ENCODE measurements at regions not wholly inside any gene's neighbourhood (a gene's known extent, or its start where the extent isn't known, plus 50 kb on each side); places are given as distances from the start of the nearest gene placed in this dataset.

GRCh38 chr1:240682166-240682858 lies 70.4 kb upstream of the GREM2 start:
- no peak for DNase-seq (ENCODE audit: low read depth in 2 of 2)
- TF ChIP-seq, protein P1, sequence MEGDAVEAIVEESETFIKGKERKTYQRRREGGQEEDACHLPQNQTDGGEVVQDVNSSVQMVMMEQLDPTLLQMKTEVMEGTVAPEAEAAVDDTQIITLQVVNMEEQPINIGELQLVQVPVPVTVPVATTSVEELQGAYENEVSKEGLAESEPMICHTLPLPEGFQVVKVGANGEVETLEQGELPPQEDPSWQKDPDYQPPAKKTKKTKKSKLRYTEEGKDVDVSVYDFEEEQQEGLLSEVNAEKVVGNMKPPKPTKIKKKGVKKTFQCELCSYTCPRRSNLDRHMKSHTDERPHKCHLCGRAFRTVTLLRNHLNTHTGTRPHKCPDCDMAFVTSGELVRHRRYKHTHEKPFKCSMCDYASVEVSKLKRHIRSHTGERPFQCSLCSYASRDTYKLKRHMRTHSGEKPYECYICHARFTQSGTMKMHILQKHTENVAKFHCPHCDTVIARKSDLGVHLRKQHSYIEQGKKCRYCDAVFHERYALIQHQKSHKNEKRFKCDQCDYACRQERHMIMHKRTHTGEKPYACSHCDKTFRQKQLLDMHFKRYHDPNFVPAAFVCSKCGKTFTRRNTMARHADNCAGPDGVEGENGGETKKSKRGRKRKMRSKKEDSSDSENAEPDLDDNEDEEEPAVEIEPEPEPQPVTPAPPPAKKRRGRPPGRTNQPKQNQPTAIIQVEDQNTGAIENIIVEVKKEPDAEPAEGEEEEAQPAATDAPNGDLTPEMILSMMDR (IDR thresholded peaks at IDR 0.05; ENCODE audit: low read depth, low read length), result no peak
- no peak overlapping the region for H3K4me3 ChIP-seq (replicated peaks in 1 of 2; ENCODE audit: low read depth in 2 of 2, low read length in 2 of 2)

DNA sequence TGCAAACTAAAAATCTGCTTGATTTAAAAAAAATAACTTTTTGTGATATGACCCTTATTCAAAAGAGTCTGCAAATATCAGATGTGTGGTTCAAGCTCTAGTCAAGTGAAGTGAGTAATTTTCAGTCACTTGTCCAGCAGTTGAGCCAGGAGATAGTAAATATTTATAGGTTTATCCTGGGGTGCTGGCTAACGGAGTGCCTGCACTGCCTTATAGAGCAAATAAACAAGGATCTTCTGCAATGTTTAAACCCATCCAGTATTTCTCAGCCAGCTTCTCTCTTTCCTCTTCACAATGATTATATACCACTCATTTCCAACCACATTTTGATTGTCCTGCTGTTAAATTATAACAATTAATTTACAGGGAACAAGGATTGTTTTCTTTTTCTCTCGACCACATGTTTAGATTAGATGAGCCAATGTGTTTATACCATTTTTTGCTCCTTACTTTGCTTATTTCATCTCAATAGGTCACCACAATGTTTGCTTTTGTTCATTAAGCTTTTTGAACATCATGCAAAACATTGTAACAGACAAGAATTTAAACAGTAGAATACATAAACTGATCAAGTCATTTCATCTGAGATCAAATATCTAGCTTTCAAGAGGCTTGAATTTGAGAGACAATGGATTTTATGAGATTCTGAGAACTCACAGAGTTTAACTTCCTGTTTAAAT lies 60.3 kb upstream of the GREM2 start:
- no peak for DNase-seq (ENCODE audit: low read depth in 2 of 2)
- TF ChIP-seq, protein P1 (IDR thresholded peaks at IDR 0.05; ENCODE audit: low read depth, low read length), result no peak
- no peak overlapping the region for H3K4me3 ChIP-seq (replicated peaks in 1 of 2; ENCODE audit: low read depth in 2 of 2, low read length in 2 of 2)

GRCh38 chr1:240667351-240667750 lies 55.4 kb upstream of the GREM2 start:
- TF ChIP-seq, protein P1 (IDR thresholded peaks at IDR 0.05; ENCODE audit: low read depth, low read length), result no peak
- DNase-seq (ENCODE audit: low read depth in 2 of 2), result no peak
- H3K4me3 ChIP-seq (replicated peaks in 1 of 2; ENCODE audit: low read depth in 2 of 2, low read length in 2 of 2), result no peak overlapping the region

- H3K4me3 ChIP-seq (replicated peaks in 1 of 2; ENCODE audit: low read depth in 2 of 2, low read length in 2 of 2), result no peak overlapping the region
- no peak for DNase-seq (ENCODE audit: low read depth in 2 of 2)
- TF ChIP-seq, protein P1 (IDR thresholded peaks at IDR 0.05; ENCODE audit: low read depth, low read length), result no peak
Measured at GRCh38 chr1:240666568-240667198, 54.7 kb upstream of the GREM2 start.

- peak in 1 of 2 donors; percentile 63 for DNase-seq (ENCODE audit: low read depth in 2 of 2)
- TF ChIP-seq, protein P1 (IDR thresholded peaks at IDR 0.05; ENCODE audit: low read depth, low read length), result no peak
- H3K4me3 ChIP-seq (replicated peaks in 1 of 2; ENCODE audit: low read depth in 2 of 2, low read length in 2 of 2), result no peak overlapping the region
Measured at GRCh38 chr1:240663169-240663879, 51.4 kb upstream of the GREM2 start.

Measured in cardiac fibroblast (primary cell).